WERI-Rb-1 (cell line): ENCODE measurements at regions not wholly inside any gene's neighbourhood (a gene's known extent, or its start where the extent isn't known, plus 50 kb on each side); places are given as distances from the start of the nearest gene placed in this dataset.

Experiments
- DNase-seq: peaks from one replicate; pipeline ENCODE4 v3.0.0-alpha.2; 2020
- H3K27ac ChIP-seq: fragments of 250-450 bp; sonication (Bioruptor Pico); 2 replicates; pipeline ENCODE4 v1.5.1; 2020; ENCODE audit warnings: mild to moderate bottlenecking, moderate library complexity
- H3K27me3 ChIP-seq: fragments of 250-450 bp; sonication (Bioruptor Pico); 2 replicates; pipeline ENCODE4 v1.5.1; 2021; ENCODE audit warnings: mild to moderate bottlenecking, low read depth, moderate library complexity; ENCODE audit not compliant: insufficient read depth, severe bottlenecking
- H3K36me3 ChIP-seq: fragments of 250-450 bp; sonication (Bioruptor Pico); 2 replicates; pipeline ENCODE4 v1.5.1; 2020; ENCODE audit warnings: mild to moderate bottlenecking, moderate library complexity
- H3K4me3 ChIP-seq: 2 replicates; pipeline ENCODE4 v1.5.1; 2011; ENCODE audit warnings: low read depth, mild to moderate bottlenecking, control low read depth, low read length
- H3K9me3 ChIP-seq: fragments of 250-450 bp; sonication (Bioruptor Pico); 2 replicates; pipeline ENCODE4 v1.5.1; 2021; ENCODE audit warnings: mild to moderate bottlenecking, moderate library complexity; ENCODE audit not compliant: severe bottlenecking
- CTCF ChIP-seq: IDR thresholded peaks from 2 replicates; pipeline ENCODE4 v1.5.1; 2011; ENCODE audit warnings: low read depth, mild to moderate bottlenecking, control low read depth, inconsistent platforms, low read length

- Histone ChIP-seq H3K36me3 (no peaks in the 10 kb centered on the region), H3K4me3 (no peak overlapping the region), H3K27me3 (no peaks in the 10 kb centered on the region), H3K27ac (no peak overlapping the region), H3K9me3 (no peaks in the 10 kb centered on the region)
- DNase-seq = no peak
- no peak for TF ChIP-seq CTCF
Observed at GRCh38 chr6:91580635-91581034, 993.8 kb upstream of the MAP3K7 start.

DNA sequence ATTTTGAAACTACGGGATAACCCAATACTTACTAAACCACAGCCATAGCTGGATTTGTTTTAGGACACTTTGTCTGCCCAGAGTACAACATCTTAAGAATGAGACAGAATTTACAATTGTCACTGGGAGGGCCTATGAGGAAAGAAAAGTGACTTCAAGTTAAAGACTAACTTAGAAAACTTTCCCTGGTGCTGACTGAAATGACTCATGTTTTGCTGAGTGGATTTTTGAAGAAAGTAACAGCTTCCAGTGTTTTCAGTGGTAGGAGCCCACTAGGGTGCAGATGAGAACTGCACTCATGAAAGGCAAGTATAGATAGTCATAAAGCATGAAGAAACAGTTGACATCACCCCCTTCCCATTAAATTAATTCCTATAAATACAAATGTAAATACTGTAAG lies 988.2 kb upstream of the MAP3K7 start:
- Histone ChIP-seq H3K36me3 (no peaks in the 10 kb centered on the region), H3K4me3 (no peak overlapping the region), H3K9me3 (no peaks in the 10 kb centered on the region), H3K27ac (no peak overlapping the region), H3K27me3 (no peaks in the 10 kb centered on the region)
- DNase-seq = no peak
- no peak for TF ChIP-seq CTCF

DNA sequence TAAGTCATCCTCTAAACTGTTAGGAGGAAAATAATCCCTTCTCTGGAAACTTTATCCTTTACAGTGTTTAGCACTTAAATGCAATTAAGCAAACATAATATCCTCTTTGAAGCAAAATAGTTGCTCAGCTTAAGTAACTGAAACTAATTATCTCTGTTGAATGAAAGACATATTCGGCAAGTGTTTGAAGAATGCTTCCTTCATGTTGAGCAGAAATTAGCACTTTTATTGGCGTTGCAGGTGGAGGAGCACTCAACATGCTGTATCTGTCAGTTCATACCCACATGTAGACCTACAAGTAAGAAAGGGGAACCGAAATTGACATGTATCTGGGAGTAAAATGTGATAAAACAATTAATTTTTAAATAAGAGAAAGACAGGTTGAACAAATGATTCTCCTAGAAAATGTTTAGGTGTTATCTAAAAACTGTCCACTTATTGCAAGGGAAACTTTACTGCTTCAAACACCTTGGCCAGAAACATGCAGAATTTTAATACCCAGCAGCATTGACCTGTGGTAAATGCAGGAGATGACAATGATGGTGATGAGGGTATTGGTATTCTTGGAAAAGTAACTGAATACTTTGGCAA lies 987.0 kb upstream of the MAP3K7 start:
- no peaks in the 10 kb centered on the region for H3K9me3 ChIP-seq
- DNase-seq = no peak
- no peaks in the 10 kb centered on the region for H3K27me3 ChIP-seq
- TF ChIP-seq CTCF = no peak
- no peak overlapping the region for H3K4me3 ChIP-seq
- H3K27ac ChIP-seq = no peak overlapping the region
- H3K36me3 ChIP-seq = no peaks in the 10 kb centered on the region

- no peak overlapping the region for H3K4me3 ChIP-seq
- no peaks in the 10 kb centered on the region for H3K9me3 ChIP-seq
- no peaks in the 10 kb centered on the region for H3K36me3 ChIP-seq
- TF ChIP-seq CTCF = no peak
- H3K27me3 ChIP-seq = no peaks in the 10 kb centered on the region
- no peak for DNase-seq
- no peak overlapping the region for H3K27ac ChIP-seq
Observed at GRCh38 chr6:91572878-91573277, 986.0 kb upstream of the MAP3K7 start.

DNA sequence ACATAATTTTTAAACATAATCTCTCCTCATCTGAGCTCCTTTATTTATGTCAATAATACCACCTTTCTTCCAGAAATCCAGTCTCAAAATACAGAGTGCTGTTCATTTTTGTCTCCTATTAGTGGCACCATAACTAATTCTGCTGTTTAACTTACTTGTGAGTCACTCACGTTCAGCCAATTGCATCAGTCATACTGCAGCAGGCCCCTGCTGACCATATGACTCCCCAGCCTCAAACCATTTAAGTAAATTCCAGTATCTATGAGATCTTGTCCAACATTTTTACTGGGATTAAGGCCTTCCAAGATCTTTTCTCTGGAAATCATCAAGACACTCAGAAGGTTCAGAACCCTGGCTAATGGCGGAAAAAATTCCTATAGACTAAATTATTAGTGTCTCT lies 982.2 kb upstream of the MAP3K7 start:
- no peaks in the 10 kb centered on the region for H3K27me3 ChIP-seq
- DNase-seq = no peak
- no peak overlapping the region for H3K4me3 ChIP-seq
- TF ChIP-seq CTCF = no peak
- no peaks in the 10 kb centered on the region for H3K36me3 ChIP-seq
- H3K9me3 ChIP-seq = no peaks in the 10 kb centered on the region
- no peak overlapping the region for H3K27ac ChIP-seq

DNA sequence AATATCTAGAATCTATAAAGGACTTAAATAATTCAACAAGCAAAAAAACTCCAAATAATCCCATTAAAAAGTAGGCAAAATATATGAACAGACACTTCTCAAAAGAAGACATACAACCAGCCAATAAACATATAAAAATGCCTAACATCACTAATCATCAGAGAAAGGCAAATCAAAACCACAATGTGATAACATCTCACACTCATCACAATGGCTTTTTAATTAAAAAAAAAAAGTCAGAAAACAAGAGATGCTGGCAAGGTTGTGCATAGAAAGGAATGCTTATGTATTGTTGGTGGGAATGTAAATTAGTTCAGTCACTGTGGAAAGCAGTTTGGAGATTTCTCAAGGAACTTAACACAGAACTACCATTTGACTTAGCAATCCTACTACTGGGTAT lies 979.6 kb upstream of the MAP3K7 start:
- Histone ChIP-seq H3K27me3 (no peaks in the 10 kb centered on the region), H3K4me3 (no peak overlapping the region), H3K27ac (no peak overlapping the region), H3K9me3 (no peaks in the 10 kb centered on the region), H3K36me3 (no peaks in the 10 kb centered on the region)
- DNase-seq = no peak
- TF ChIP-seq CTCF = no peak
